NCI-H82 treated with DMSO at 0.1 percent for 48 hours (cell line): ENCODE measurements at regions not wholly inside any gene's neighbourhood (a gene's known extent, or its start where the extent isn't known, plus 50 kb on each side); places are given as distances from the start of the nearest gene placed in this dataset.
"Not testable (repeated sequence)": the region's sequence is repeated elsewhere in the genome, so short reads cannot be mapped to it uniquely, and the experiment has no call there.

ENCODE experiments used
- DNase-seq: peaks from one replicate; lab custom pipeline; 2025; ENCODE audit not compliant: unreplicated experiment; lab: John Stamatoyannopoulos, UW

DNA sequence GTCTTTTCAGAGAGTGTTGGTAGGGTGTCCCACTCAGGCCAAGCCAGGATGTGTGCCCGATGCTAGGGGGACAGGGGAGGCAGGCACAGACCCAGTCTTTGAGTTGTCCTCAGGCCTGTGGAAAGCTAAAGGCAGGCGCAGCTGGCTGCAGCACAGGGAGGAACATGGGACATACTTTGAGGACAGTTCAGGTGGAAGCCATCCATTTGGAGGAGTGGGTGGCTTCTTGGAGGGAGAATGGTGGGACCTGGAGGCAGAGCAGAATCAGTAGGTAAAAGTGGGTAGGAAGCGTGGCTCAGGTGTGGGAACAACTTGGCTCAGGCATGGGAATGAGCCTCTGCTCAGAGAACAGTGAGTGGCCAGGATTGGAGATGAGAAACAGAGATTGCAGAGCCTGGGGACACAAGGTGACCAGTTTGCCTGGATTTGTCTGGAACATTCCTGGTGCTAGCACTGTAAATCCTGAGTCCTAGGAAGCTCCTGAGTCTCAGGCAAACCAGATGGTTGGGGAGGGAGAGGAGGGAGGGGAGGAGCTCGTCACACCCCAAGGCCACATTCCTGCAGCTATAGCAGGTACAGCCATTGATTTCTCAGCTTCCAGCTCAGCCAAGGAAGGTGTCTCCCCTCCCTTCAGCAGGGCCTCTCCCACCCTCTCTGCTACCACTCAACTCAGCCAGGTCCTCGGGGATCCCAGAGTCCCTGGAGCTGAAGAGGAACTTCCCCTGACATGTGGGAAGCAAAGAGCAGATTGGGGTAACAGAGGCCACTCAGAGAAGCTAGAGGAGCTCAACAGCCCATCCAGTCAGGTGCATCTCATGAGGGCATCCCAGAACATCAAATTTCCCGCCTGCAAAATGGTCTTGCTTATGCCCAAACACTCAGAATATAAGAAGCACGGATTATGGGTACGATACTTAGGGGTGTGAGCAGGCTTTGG lies 65.2 kb upstream of the TINAGL1 start:
- no peak for DNase-seq

- DNase-seq, result no peak
These were observed 64.3 kb upstream of the TINAGL1 start for GRCh38 chr1:31511848-31512615.

DNA sequence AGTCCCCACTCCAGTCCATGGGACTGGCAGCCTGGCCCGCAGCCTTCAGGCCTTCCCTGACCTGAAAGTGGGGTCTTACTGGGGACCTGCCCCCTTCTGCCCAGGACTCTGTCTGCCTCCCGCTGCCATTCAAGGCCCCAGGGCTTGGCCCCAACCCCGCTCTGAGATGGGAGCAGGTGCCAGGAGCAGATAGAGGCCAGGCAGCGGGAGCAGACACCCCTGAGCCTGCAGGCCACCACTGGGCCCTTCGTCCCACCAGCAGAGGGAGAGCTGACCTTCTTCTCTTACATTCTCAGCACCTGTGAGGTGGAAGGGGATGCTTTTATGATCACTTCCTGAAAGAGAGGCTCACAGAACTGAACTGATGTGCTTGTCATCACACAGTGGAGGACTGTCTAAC lies 62.2 kb upstream of the TINAGL1 start:
- no peak for DNase-seq

DNA sequence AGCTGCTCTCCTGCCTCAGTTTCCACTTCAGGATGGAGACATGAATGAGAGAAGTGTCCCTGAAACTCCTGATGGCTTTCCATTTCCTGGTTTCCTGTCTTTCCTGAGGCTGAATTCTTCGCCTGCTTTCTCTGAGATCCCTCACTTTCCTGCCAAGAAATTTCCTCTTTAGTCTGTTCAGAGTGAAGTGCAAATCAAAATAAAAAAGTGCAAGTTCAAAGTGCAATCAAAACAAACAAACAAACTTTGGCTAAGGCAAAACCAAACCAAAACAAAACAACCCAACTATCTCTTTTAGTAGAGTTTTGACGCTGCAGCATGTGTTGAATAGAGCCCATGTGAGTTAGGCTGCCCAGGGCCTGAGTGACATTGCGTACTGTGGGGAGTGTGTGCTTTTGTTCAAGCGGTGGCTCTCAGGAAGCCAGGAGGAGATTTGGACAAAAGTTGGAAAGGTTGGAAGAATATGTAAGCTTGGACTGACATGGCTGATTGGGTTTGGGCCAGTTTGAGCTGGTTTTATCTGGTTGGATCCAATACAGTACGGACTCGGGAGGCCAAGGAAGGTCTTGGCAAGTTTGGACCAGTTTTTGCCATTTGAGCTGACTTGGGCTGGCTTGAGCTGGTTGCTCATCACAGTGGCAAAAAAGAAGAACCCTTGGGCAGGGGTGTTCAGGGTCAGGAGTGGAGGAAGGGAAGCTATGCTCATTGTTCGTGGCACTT lies 61.1 kb upstream of the TINAGL1 start:
- DNase-seq, result no peak

- DNase-seq, result no peak
These were observed 60.4 kb upstream of the TINAGL1 start for GRCh38 chr1:31515936-31516335.

GRCh38 chr1:31517301-31517700 lies 59.0 kb upstream of the TINAGL1 start:
- DNase-seq, result no peak

- DNase-seq, result not testable (repeated sequence)
These were observed 58.3 kb upstream of the TINAGL1 start for GRCh38 chr1:31517986-31518385.

DNA sequence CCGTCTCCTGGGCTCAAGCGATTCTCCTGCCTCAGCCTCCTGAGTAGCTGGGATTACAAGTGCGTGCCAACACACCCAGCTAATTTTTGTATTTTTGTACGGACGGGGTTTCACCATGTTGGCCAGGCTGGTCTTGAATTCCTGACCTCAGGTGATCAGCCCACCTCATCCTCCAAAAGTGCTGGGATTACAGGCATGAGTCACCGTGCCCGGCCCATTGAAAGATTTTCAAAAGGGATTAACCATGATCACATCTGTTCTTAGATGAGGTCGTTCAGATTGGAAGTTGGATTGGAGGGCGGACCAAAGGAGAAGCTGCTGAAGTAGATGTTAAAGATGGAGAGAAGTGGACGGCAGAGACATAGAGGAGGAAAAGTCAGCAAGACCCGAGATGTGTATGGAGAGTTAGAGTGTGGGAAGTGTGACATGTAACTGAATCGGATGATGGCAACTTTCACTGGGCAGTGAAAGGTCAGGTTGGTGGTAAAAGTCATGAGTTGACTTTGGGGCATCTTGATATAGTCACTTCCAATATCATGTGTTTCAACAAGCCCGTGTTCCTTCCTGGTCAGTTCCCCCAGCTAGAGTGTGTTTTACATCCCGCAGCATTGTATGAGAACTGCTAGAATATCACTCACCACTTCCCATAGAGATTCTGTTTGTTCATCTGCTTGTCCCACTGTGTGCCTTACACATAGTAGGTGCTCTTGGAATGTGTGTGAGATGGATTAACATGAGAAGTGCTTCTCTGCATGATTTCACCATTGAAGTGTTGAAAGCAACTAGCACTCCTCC lies 54.4 kb upstream of the TINAGL1 start:
- peak; percentile 25 for DNase-seq

DNA sequence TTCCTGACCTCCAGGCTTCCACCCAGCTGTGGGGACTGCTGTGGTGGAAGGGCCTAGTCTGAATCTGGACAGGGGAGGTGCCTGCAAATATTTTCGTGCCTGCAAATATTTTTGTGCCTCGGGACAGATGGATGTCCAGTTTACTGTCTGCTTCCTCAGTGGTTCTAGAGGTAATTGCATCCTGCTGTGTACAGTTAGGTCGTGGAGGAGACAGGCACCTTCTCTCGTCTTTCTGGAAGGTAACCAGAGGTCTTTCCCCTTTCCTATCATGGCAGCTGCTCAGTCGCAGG lies 53.8 kb upstream of the TINAGL1 start:
- DNase-seq, result no peak

DNA sequence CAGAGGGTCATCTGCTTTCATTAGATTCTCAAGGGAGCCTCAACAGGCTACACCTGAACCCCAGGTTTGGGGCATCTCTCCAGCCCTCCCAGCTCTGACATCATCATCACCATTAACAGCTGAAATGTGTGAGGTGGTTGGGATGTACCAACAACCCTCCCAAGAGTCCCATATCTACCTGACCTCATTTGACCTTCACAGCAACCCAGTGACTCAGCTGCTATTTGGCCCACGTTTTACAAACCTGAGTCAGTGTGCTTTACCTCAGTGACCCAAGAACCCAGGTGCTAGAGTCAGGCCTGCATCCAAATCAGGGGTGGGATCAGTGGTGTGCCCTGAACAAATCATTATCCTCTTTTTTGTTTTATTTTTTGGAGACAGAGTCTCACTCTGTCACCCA lies 53.3 kb upstream of the TINAGL1 start:
- no peak for DNase-seq

- DNase-seq, result no peak
These were observed 52.5 kb upstream of the TINAGL1 start for GRCh38 chr1:31523769-31524168.

DNA sequence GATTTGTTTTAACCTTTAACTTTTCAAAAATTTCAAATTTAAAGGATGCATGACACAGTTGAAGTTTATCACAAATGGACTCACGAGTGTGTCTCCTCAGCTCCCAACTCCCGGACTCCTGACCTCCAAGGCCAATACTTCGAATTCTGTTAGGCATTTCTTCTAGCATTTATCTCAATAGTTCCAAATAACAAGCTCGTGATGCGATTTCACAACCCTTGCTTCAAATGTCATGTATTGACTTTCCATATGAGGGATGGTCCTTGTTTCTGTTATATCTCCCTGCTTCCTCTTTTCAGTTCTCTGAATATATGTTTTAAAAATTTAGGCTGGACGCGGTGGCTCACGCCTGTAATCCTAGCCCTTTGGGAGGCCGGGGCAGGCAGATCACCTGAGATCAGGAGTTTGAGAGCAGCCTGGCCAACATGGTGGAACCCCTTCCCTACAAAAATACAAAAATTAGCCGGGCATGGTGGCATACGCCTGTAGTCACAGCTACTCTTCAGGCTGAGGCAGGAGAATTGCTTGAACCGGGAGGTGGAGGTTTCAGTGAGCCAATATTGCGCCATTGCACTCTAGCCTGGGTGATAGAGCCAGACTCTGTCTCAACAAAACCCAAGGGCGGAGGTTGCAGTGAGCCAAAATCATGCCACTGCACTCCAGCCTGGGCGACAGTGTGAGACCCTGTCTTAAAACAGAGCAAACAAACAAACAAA lies 52.0 kb upstream of the TINAGL1 start:
- no peak for DNase-seq
